SU-DHL-6 (cell line): ENCODE measurements at regions not wholly inside any gene's neighbourhood (a gene's known extent, or its start where the extent isn't known, plus 50 kb on each side); places are given as distances from the start of the nearest gene placed in this dataset.

Source experiments
- H2AFZ ChIP-seq: fragments of 200-600 bp; sonication (generic); 2 replicates; pipeline ENCODE4 v1.6.1; 2014; ENCODE audit warnings: low read depth, mild to moderate bottlenecking, moderate library complexity, mixed read lengths, antibody characterized with exemption, low read length; ENCODE audit not compliant: severe bottlenecking
- H3F3A ChIP-seq: fragments of 200-600 bp; shearing (Covaris generic); 2 replicates; pipeline ENCODE4 v1.6.0; 2016; ENCODE audit warnings: antibody characterized with exemption, mild to moderate bottlenecking; ENCODE audit not compliant: insufficient read depth
- H3K27ac ChIP-seq: fragments of 200-600 bp; sonication (generic); 2 replicates; pipeline ENCODE4 v1.5.1; 2016; ENCODE audit warnings: low read depth, mild to moderate bottlenecking, low read length, moderate library complexity, mixed read lengths
- H3K27me3 ChIP-seq: fragments of 200-600 bp; sonication (generic), shearing (Covaris generic); 2 replicates; pipeline ENCODE4 v1.6.0; 2014; ENCODE audit warnings: mild to moderate bottlenecking, low read length
- H3K36me3 ChIP-seq: fragments of 200-600 bp; sonication (generic); 2 replicates; pipeline ENCODE4 v1.6.1; 2014; ENCODE audit warnings: mild to moderate bottlenecking, low read length, mixed read lengths
- H3K4me2 ChIP-seq: fragments of 300-600, 200-600 bp; shearing (Covaris generic), sonication (generic); 2 replicates; pipeline ENCODE4 v1.6.0; 2014; ENCODE audit warnings: low read length, low read depth, mild to moderate bottlenecking; ENCODE audit not compliant: poor library complexity, severe bottlenecking
- H3K4me3 ChIP-seq: fragments of 200-600 bp; sonication (generic); 2 replicates; pipeline ENCODE4 v1.5.1; 2014; ENCODE audit warnings: antibody characterized with exemption, low read length, mild to moderate bottlenecking, mixed read lengths; ENCODE audit not compliant: insufficient read depth, poor library complexity, severe bottlenecking
- H3K79me2 ChIP-seq: fragments of 200-600 bp; sonication (generic); 2 replicates; pipeline ENCODE4 v1.6.1; 2014; ENCODE audit warnings: mild to moderate bottlenecking, low read length, moderate library complexity; ENCODE audit not compliant: insufficient read depth
- H3K9ac ChIP-seq: fragments of 200-600 bp; sonication (generic); 2 replicates; pipeline ENCODE4 v1.7.0; 2014; ENCODE audit warnings: mild to moderate bottlenecking, low read length
- H3K9me2 ChIP-seq: fragments of 200-600 bp; sonication (generic); replicated peaks from 2 replicates; pipeline ENCODE4 v1.6.1; 2014; ENCODE audit warnings: low read length; ENCODE audit not compliant: insufficient read depth
- H3K9me3 ChIP-seq: fragments of 200-600 bp; sonication (generic); 2 replicates; pipeline ENCODE4 v1.6.1; 2014; ENCODE audit warnings: low read length, mixed read lengths; ENCODE audit not compliant: insufficient read depth
- H4K20me1 ChIP-seq: fragments of 200-600 bp; sonication (generic); 2 replicates; pipeline ENCODE4 v1.6.1; 2014; ENCODE audit warnings: low read depth, mild to moderate bottlenecking, antibody characterized with exemption, low read length, moderate library complexity, mixed read lengths
- EZH2phosphoT487 ChIP-seq: fragments of 200-600 bp; sonication (generic), shearing (Covaris generic); conservative IDR thresholded peaks from 2 replicates; pipeline ENCODE4 v1.6.1; 2018; ENCODE audit warnings: mild to moderate bottlenecking, antibody characterized with exemption, low read length, moderate library complexity, mixed read lengths
- TF ChIP-seq, protein P1 (sequence below): fragments of 200-600 bp; sonication (generic); IDR thresholded peaks from one replicate; pipeline ENCODE4 v1.5.1; 2017; ENCODE audit warnings: antibody characterized with exemption, mild to moderate bottlenecking, low read length, moderate library complexity; ENCODE audit not compliant: insufficient read depth, poor library complexity, severe bottlenecking

DNA sequence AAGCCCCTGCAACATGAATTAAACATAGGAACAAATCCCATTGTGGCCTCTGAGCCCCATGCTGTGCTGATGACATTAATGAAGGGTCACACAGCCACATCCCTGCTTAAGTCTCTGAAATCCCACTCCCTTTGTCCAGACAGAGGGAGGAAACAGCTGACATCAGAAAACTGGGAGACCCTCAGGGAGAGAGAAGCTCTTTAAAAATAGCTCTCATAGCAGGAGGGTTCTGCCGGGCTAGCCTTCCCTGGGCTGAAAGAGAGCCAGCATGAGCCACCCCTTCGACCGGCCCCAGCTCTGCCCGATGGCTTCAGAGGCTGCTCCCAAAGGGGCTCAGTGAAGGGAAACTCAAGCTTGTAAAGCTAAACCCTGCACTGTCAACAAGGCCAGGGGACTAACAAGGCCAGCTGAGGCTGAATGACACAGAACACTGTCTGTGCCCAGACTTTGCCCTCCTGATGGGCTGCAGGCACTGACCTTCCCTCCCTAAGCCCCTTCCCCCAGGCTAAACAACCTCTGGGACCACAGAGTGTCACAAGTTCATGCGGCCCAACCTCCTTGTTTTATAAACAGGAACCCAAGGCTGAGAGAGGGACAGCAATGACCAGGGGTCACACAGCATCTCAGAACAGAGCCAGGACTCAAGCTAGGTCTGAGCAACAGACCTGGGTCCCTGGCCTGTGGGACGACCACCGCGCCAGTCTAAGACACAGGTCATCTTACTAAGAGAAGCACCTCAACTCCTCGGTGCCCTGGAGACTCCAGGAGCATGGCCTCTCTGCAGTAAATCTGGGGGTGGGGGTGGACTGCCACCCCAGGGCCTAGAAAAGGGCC is 163.8 kb downstream of the CHST1 start:
- Histone ChIP-seq H3K4me3 (no peak overlapping the region), H3K9me3 (no peaks in the 10 kb centered on the region), H3K79me2 (no peaks in the 10 kb centered on the region), H3F3A (no peaks in the 10 kb centered on the region), H3K4me2 (no peak overlapping the region), H3K27me3 (no peaks in the 10 kb centered on the region), H2AFZ (no peak overlapping the region), H4K20me1 (no peaks in the 10 kb centered on the region), H3K27ac (no peak overlapping the region), H3K9me2 (no peaks in the 10 kb centered on the region), H3K36me3 (no peaks in the 10 kb centered on the region), H3K9ac (no peak overlapping the region)
- TF ChIP-seq EZH2phosphoT487, result no peak
- TF ChIP-seq, protein P1, sequence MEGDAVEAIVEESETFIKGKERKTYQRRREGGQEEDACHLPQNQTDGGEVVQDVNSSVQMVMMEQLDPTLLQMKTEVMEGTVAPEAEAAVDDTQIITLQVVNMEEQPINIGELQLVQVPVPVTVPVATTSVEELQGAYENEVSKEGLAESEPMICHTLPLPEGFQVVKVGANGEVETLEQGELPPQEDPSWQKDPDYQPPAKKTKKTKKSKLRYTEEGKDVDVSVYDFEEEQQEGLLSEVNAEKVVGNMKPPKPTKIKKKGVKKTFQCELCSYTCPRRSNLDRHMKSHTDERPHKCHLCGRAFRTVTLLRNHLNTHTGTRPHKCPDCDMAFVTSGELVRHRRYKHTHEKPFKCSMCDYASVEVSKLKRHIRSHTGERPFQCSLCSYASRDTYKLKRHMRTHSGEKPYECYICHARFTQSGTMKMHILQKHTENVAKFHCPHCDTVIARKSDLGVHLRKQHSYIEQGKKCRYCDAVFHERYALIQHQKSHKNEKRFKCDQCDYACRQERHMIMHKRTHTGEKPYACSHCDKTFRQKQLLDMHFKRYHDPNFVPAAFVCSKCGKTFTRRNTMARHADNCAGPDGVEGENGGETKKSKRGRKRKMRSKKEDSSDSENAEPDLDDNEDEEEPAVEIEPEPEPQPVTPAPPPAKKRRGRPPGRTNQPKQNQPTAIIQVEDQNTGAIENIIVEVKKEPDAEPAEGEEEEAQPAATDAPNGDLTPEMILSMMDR, result no peak

DNA sequence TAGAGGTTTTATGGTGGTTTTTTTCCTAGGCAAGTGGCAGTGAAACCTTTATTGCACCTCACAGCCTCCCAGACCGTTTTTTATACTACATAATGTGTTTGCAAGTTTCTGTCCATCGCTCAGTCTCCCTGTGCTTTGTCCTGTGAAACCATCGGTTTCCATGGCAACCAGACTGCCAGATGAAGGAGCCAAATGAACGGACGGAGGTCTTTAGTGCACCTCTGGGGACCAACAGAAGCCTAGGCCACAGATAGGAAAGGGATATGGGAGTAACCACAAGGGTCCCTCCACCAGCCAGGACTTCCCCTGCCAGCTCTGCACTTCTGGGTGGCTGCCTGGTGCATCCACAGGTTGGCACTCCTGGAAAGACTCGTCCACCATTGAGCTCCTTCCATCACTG is 165.0 kb downstream of the CHST1 start:
- Histone ChIP-seq H3K9me3 (no peaks in the 10 kb centered on the region), H3K36me3 (no peaks in the 10 kb centered on the region), H2AFZ (no peak overlapping the region), H4K20me1 (no peaks in the 10 kb centered on the region), H3K9me2 (no peaks in the 10 kb centered on the region), H3K4me2 (no peak overlapping the region), H3K27me3 (no peaks in the 10 kb centered on the region), H3K4me3 (no peak overlapping the region), H3K27ac (no peak overlapping the region), H3K79me2 (no peaks in the 10 kb centered on the region), H3K9ac (no peak overlapping the region), H3F3A (no peaks in the 10 kb centered on the region)
- no peak for TF ChIP-seq EZH2phosphoT487
- TF ChIP-seq, protein P1, result no peak

DNA sequence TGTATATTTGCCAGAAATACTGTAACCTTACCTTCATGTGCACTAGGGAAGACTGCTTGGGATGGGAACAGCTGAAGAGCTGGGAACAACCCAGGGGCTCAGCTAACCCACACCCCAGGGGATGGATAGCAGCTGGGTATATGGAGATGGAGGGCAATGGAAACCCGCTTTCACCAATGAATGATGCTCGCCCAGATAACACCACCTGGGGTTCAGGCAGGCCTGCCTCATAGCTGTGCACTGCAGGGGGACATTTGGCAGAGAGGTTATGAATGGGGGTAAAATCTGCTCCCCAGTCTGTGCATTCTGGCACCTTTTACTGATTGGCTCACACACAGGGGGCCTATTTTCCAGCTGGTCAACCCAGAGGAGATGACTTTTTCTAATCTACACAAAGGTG is 170.7 kb downstream of the CHST1 start:
- no peaks in the 10 kb centered on the region for H4K20me1 ChIP-seq
- H3K27me3 ChIP-seq, result no peaks in the 10 kb centered on the region
- no peak overlapping the region for H3K4me2 ChIP-seq
- TF ChIP-seq, protein P1, result no peak
- no peak for TF ChIP-seq EZH2phosphoT487
- no peak overlapping the region for H2AFZ ChIP-seq
- H3K36me3 ChIP-seq, result no peaks in the 10 kb centered on the region
- no peak overlapping the region for H3K4me3 ChIP-seq
- H3K9me3 ChIP-seq, result no peaks in the 10 kb centered on the region
- H3K9me2 ChIP-seq, result no peaks in the 10 kb centered on the region
- H3K79me2 ChIP-seq, result no peaks in the 10 kb centered on the region
- H3F3A ChIP-seq, result no peaks in the 10 kb centered on the region
- no peak overlapping the region for H3K9ac ChIP-seq
- no peak overlapping the region for H3K27ac ChIP-seq
